HepG2 (cell line): ENCODE measurements at regions not wholly inside any gene's neighbourhood (a gene's known extent, or its start where the extent isn't known, plus 50 kb on each side); places are given as distances from the start of the nearest gene placed in this dataset.
"Not testable (repeated sequence)": the region's sequence is repeated elsewhere in the genome, so short reads cannot be mapped to it uniquely, and the experiment has no call there.

ENCODE experiments used
- ATAC-seq: fragments of 200-7000 bp; cut with Tn5 transposase; 3 replicates; pipeline ENCODE4 v1.9.1; 2020; ENCODE audit warnings: mild to moderate bottlenecking, moderate library complexity
- BruUV-seq: library from RNA; stranded (reverse); fragments of 400-500 nt; replicated peaks from 2 replicates; lab custom pipeline; 2021; lab: Mats Ljungman, UMichigan
- CTCF ChIA-PET: fragments of 300-600 bp; formaldehyde crosslinking; extraction: SDS; loops from one replicate; lab custom pipeline; 2021; ENCODE audit warnings: low total read pairs, inconsistent platforms, low intra/inter-chr PET ratio; lab: Yijun Ruan, JAX
- POLR2A ChIA-PET: fragments of 350-600 bp; sonication (Branson Sonifier 250); formaldehyde crosslinking; loops from one replicate; lab custom pipeline; 2020; ENCODE audit warnings: antibody characterized with exemption, inconsistent platforms; lab: Yijun Ruan, JAX
- DNase-seq: peaks from one replicate; pipeline ENCODE4 v3.0.0-alpha.2; 2015; ENCODE audit warnings: low spot score
- FAIRE-seq: peaks from 3 replicates; lab custom pipeline; 2011; peaks lifted over from hg19 to GRCh38; lab: Jason Lieb, UNC
- H2AFZ ChIP-seq: one replicate; pipeline ENCODE4 v1.6.1; 2011; ENCODE audit warnings: low read length, inconsistent platforms
- H3K27ac ChIP-seq: fragments of 300-600 bp; 3 replicates; pipeline ENCODE4 v1.8.0; 2011; ENCODE audit warnings: mixed run types, mild to moderate bottlenecking, mixed read lengths, low read length, inconsistent platforms; ENCODE audit not compliant: insufficient read depth; ENCODE audit errors: extremely low read length
- H3K27me3 ChIP-seq, 2 experiments: fragments of 200-600 bp in 1 of 2; 2 replicates in 1 of 2; 3 replicates in 1 of 2; pipeline versions ENCODE4 v1.6.0 to v1.8.0; 2011; ENCODE audit warnings: low read length in 2 of 2, mild to moderate bottlenecking in 2 of 2, moderate library complexity in 2 of 2, inconsistent platforms in 1 of 2; ENCODE audit not compliant: insufficient read depth in 2 of 2, control insufficient read depth in 1 of 2
- H3K36me3 ChIP-seq, 2 experiments: fragments of 200-600 bp in 1 of 2; replicated peaks in 1 of 2; 2 replicates in 1 of 2; 3 replicates in 1 of 2; pipeline versions ENCODE4 v1.5.1 to v1.8.0; 2011; ENCODE audit warnings: low read length in 2 of 2, inconsistent platforms in 1 of 2; ENCODE audit not compliant: insufficient read depth in 2 of 2, control insufficient read depth in 1 of 2
- H3K4me1 ChIP-seq: 2 replicates; pipeline ENCODE4 v1.5.1; 2012; ENCODE audit warnings: low read length, inconsistent platforms; ENCODE audit not compliant: insufficient read depth
- H3K4me2 ChIP-seq: 2 replicates; pipeline ENCODE4 v1.6.0; 2011; ENCODE audit warnings: low read depth, low read length, inconsistent platforms
- H3K4me3 ChIP-seq, 3 experiments: fragments of 200-600 bp in 1 of 3; sonication (generic), shearing (Covaris generic) in 1 of 3; replicated peaks in 1 of 3; 2 replicates each; pipeline ENCODE4 v1.5.1; 2011 to 2016; ENCODE audit warnings: low read length in 3 of 3, inconsistent platforms in 2 of 3, low read depth in 2 of 3, mild to moderate bottlenecking in 2 of 3, control low read depth in 1 of 3, mixed read lengths in 1 of 3; ENCODE audit not compliant: insufficient read depth in 1 of 3
- H3K79me2 ChIP-seq: one replicate; pipeline ENCODE4 v1.6.1; 2011; ENCODE audit warnings: low read length, inconsistent platforms; ENCODE audit not compliant: insufficient read depth
- H3K9ac ChIP-seq: 2 replicates; pipeline ENCODE4 v1.6.0; 2011; ENCODE audit warnings: mild to moderate bottlenecking, low read depth, low read length, inconsistent platforms; ENCODE audit not compliant: insufficient read depth
- H3K9me3 ChIP-seq: 2 replicates; pipeline ENCODE4 v1.5.1; 2012; ENCODE audit warnings: mild to moderate bottlenecking, low read length
- H4K20me1 ChIP-seq: 2 replicates; pipeline ENCODE4 v1.6.0; 2011; ENCODE audit warnings: inconsistent platforms, mild to moderate bottlenecking, low read length, moderate library complexity; ENCODE audit not compliant: insufficient read depth
- NFE2L2 ChIP-seq: fragments of 150-350 bp; IDR thresholded peaks from 2 replicates; pipeline ENCODE4 v1.6.1; 2014; ENCODE audit warnings: low read length
- ZNF644 ChIP-seq: IDR thresholded peaks from 2 replicates; pipeline ENCODE4 v1.6.1; 2016; ENCODE audit warnings: low read depth
- ZNF746 ChIP-seq: sonication (generic); formaldehyde crosslinking; IDR thresholded peaks from 2 replicates; pipeline ENCODE4 v1.8.0; 2022; ENCODE audit warnings: mild to moderate bottlenecking, missing genetic modification reagents
- WGBS: methylation state at CpG from one replicate; pipeline ENCODE4 v1.1.6; 2017; ENCODE audit warnings: low lambda C conversion rate; 5-methylcytosine and 5-hydroxymethylcytosine counted together
- in situ Hi-C: cut with HindIII; loops from 2 replicates; pipeline ENCODE4 v1.10.0; 2017; ENCODE audit warnings: low pct_unique_long_range_greater_than_20kb; ENCODE audit not compliant: extremely low pct_ligation_motif_present
- intact Hi-C: fragments of 100-400 bp; cut with micrococcal nuclease; formaldehyde crosslinking; loops from one replicate; pipeline ENCODE4 v1.10.0; 2022; ENCODE audit not compliant: unreplicated experiment
- TF ChIP-seq, protein P1 (sequence below): sonication (generic); formaldehyde crosslinking; IDR thresholded peaks from 2 replicates; pipeline ENCODE4 v1.5.1; 2020; ENCODE audit warnings: mild to moderate bottlenecking, missing genetic modification reagents, moderate library complexity

DNA sequence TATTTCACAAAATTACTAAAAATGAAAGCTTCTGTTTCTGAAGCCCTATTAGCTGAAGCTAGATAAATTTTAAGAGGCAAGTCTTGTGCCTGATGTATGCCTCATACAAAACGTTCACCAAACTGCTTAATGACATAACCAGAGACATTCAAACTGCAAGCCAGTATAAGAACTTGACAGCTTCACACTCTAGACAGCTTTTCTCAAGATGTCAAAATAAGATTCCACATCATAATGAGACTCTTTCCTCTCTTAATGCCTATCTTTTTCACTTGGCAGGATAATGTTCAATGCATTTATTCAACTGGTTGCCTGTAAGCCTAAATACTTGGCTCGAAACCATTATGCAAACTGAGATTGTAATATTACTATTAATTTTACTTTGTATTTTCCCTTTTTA lies 424.0 kb downstream of the LTN1 start:
- Histone ChIP-seq H2AFZ (no peak overlapping the region), H3K79me2 (no peaks in the 10 kb centered on the region), H3K36me3 (no peaks in the 10 kb centered on the region), H3K9ac (no peak overlapping the region), H3K4me3 (no peak overlapping the region), H4K20me1 (no peaks in the 10 kb centered on the region), H3K27me3 (no peaks in the 10 kb centered on the region), H3K9me3 (peaks cover 7% of the 10 kb centered on the region)
- FAIRE-seq, result no peak
- intact Hi-C loops (no loop called here), in situ Hi-C loops (no loop called here)
- POLR2A ChIA-PET, result no interaction called here
- no peak for DNase-seq
- no peak for TF ChIP-seq ZNF644
- TF ChIP-seq ZNF746 (CRISPR knock-in tag), result no peak
- TF ChIP-seq, protein P1, sequence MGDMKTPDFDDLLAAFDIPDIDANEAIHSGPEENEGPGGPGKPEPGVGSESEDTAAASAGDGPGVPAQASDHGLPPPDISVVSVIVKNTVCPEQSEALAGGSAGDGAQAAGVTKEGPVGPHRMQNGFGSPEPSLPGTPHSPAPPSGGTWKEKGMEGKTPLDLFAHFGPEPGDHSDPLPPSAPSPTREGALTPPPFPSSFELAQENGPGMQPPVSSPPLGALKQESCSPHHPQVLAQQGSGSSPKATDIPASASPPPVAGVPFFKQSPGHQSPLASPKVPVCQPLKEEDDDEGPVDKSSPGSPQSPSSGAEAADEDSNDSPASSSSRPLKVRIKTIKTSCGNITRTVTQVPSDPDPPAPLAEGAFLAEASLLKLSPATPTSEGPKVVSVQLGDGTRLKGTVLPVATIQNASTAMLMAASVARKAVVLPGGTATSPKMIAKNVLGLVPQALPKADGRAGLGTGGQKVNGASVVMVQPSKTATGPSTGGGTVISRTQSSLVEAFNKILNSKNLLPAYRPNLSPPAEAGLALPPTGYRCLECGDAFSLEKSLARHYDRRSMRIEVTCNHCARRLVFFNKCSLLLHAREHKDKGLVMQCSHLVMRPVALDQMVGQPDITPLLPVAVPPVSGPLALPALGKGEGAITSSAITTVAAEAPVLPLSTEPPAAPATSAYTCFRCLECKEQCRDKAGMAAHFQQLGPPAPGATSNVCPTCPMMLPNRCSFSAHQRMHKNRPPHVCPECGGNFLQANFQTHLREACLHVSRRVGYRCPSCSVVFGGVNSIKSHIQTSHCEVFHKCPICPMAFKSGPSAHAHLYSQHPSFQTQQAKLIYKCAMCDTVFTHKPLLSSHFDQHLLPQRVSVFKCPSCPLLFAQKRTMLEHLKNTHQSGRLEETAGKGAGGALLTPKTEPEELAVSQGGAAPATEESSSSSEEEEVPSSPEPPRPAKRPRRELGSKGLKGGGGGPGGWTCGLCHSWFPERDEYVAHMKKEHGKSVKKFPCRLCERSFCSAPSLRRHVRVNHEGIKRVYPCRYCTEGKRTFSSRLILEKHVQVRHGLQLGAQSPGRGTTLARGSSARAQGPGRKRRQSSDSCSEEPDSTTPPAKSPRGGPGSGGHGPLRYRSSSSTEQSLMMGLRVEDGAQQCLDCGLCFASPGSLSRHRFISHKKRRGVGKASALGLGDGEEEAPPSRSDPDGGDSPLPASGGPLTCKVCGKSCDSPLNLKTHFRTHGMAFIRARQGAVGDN (CRISPR knock-in tag), result no peak
- TF ChIP-seq NFE2L2, result no peak
- TF ChIP-seq, all 625 proteins: peak for 0
- Histone ChIP-seq H3K27ac (no peak overlapping the region), H3K4me1 (no peaks in the 10 kb centered on the region), H3K4me2 (no peak overlapping the region)
- 5% methylated on average over 2 of the region's 2 CpGs for WGBS
- ATAC-seq, result no peak
- no TSS peak for BruUV-seq
- CTCF ChIA-PET, result no interaction called here

DNA sequence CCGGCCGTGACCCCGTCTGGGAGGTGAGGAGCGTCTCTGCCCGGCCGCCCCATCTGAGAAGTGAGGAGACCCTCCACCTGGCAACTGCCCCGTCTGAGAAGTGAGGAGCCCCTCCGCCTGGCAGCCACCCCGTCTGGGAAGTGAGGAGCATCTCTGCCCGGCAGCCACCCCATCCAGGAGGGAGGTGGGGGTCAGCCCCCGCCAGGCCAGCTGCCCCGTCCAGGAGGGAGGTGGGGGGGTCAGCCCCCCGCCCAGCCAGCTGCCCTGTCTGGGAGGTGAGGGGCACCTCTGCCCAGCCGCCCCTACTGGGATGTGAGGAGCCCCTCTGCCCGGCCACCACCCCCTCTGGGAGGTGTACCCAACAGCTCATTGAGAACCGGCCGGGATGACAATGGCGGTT lies 428.7 kb downstream of the LTN1 start:
- FAIRE-seq, intact Hi-C loops: not testable (repeated sequence)
- 50% methylated on average over 5 of the region's 18 CpGs for WGBS

More for the DNA sequence above, 428.7 kb downstream of the LTN1 start:
- CTCF ChIA-PET, H3K27me3 ChIP-seq, H3K4me1 ChIP-seq, BruUV-seq, H3K9me3 ChIP-seq, POLR2A ChIA-PET, H3K36me3 ChIP-seq, DNase-seq, ATAC-seq, H3K4me2 ChIP-seq, H3K27ac ChIP-seq, H4K20me1 ChIP-seq, H3K79me2 ChIP-seq, H3K9ac ChIP-seq, H2AFZ ChIP-seq, in situ Hi-C loops, H3K4me3 ChIP-seq: not testable (repeated sequence)
